Anterior cingulate cortex (tissue), 58 donors: ENCODE measurements at regions not wholly inside any gene's neighbourhood (a gene's known extent, or its start where the extent isn't known, plus 50 kb on each side); places are given as distances from the start of the nearest gene placed in this dataset.

Source experiments
- DNase-seq, 58 donors: peaks; one replicate each; lab custom pipeline; 2025; lab: John Stamatoyannopoulos, UW

DNA sequence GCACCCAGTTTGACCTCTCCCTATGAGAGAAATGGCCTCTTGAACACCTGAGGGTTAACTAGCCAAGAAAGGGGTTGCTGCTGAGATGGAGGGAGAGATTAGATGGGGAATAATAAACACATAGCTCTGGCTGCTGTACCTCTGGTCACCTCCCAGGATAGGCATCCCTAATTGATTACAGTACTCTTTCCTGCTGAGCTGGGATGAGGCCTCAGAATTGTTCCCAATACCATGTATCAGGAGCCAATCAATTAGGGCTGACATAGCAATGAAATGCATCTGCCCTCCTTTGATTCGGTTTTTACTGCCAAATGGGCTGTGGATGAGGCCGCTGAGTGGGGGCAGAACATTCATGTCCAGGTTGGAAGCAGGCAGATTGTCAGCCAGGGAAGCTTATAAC is 339.4 kb upstream of the SLCO3A1 start:
- no peak for DNase-seq

DNA sequence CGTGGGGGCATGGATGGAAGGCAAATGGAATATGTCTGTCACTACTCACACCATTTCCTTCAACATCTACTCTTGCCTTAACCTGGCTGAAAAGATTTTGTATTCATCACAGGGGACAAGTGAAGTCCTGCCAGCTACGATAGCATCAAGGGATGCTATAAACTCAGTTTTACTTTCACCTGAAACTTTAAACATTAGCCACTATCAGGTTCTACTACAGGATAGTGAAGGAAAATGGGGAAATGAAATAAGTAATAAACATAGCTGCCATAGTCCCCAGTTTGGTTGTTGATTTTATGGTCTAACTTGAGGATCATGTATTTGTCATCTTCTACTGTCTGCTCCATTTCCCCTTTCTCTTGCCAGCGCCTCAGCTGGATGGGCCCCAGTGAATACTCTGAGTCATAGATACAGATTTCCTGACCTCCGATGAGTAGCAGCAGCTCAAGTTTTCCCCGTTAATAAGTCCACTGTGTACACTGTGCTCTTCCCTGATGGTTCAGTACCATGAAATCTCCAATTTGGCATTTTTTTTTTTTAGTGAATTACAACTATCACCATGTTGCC is 338.2 kb upstream of the SLCO3A1 start:
- no peak for DNase-seq

DNA sequence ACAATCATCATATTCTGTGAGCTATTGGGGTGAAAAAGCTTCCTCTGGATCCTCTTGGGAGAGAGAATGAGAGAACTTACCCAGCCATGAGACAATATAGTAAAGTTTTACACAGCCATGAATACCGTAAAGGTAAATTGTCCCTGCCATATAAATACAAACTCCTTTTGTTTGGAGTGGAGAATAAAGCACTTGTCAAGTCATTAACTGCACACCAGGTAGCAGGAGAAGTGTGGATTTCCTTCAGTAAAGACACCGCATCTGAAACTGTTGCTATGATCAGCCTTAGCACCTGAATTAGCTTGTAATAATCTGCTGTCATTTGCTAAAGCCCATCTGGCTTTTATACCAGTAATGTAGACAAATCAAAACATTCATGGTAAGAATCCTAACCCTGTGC is 336.6 kb upstream of the SLCO3A1 start:
- DNase-seq: no peak

GRCh38 chr15:91517491-91518200 is 335.9 kb upstream of the SLCO3A1 start:
- DNase-seq: no peak

DNA sequence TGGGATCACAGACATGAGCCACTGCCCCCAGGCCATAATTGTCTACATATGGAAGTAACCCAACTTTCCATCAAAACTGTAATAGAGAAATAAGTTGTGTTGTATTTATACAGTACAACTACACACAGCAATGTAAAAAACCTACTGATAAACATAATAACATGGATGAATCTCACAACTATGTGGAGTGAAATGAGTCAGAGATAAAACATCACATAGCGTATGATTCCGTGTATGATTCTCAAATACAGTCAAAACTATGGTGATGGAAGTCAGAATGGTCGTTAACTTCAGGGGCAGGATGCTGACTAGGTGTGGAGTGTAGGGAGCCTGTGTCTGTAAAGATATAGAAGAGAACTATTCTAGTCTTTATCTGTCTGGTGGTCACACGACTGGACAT is 332.7 kb upstream of the SLCO3A1 start:
- no peak for DNase-seq

DNA sequence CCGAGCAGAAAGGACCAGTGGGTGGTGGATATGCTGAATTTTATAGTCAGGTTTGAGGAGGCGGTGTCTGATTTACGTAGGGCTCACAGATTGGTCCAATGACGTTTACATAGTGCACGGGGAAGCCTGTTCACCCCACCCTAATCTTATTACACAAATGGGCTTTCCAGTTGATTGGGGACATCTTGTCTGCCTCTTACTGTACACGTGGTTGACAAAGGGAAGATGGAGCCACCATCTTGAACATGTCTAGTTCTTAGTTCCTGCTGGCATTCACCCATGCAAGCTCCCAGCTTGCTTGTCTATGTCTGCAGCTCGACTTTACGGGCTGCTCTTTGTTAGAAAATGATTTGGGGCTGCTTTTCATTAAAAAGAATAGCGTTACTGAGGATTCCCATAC is 332.0 kb upstream of the SLCO3A1 start:
- DNase-seq: no peak

DNA sequence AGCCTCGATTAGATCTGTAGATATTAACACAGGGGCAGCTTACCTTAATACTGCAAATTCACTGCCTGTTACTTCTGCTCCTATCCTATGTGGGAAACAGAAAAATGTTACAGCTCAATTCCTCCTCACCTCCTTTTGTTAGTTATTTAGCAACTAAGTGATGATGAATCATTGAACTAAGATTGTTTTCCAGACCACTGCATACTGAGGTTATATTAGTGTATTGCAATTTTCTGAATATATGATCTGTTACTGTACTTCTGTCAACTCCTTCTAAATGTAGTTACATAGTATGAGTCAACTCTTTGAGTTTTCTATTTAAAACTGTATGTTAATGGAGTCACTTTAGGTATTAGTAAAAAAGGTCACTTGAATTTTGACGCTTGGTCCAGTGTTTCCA is 331.5 kb upstream of the SLCO3A1 start:
- DNase-seq: no peak

DNA sequence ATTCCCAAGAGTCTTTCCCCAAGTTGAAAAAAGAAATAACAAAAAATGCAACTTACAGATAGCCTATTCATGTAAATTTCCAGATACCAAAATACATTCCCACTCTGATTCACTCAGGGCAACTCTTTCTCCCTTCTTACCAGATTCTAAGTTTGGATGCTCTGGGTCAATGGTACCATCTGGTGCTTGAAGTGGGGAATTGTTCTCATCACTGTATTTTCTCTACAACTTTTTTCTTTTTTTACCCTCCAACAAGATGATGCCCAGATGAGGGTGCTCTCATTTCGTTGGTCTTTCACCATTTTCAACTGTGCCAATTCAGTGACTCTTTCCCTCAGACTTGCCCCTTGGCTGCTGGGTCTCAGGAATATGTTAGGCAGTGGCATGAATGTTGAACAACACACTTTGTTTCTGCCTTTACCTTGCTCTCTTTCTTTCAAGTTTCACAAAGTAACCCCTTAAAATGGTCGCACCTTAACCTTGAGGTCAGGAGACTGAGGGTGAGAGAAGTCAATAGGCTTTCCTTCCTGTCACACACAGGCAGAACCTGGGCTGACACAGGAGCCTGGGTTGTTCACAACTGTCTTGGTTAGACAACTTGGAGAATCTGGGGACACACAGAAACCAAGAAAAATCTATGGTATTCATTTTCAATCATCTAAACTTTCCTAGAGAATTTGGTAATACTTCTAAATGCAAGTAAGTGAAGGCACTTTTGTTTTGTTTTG is 330.7 kb upstream of the SLCO3A1 start:
- peak in 20 of 58 donors; percentile 1 to 76 (median 16) for DNase-seq

DNA sequence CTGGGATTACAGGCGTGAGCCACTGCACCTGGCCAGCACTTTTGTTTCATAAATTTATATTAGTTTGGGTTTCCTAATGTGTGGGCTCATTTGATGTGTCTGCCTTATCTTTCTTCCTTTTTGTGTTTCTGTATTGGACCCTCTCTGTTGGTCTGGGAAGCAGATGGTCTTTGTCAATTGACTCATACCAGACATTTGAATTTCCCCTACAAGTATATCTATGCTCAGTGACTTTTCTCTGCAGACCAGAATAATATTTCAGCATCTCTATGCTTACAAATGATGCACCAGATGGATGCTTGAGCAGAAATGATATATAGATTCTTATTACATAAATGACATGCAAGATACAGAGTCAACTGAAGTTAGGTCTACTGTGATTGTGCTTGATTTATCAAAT is 329.9 kb upstream of the SLCO3A1 start:
- no peak for DNase-seq

DNA sequence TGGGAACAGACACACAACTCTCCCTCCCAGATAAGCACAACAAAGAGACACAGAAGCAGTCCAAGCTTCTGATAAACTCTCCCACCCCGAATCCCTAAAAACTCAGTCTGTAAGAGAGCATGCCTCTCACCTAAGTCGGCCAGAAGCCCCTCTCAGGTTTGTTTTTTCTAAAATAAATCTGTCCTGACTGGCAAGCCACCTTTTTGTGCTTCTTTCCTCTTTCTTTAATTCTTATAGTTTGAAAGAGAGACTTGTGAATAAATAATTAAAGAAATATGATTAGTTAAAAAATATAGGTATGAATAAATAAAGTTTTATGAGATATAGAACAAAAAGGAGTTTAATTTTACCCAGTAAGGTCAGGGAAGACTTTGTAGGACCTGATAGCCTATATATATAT is 329.0 kb upstream of the SLCO3A1 start:
- no peak for DNase-seq

DNA sequence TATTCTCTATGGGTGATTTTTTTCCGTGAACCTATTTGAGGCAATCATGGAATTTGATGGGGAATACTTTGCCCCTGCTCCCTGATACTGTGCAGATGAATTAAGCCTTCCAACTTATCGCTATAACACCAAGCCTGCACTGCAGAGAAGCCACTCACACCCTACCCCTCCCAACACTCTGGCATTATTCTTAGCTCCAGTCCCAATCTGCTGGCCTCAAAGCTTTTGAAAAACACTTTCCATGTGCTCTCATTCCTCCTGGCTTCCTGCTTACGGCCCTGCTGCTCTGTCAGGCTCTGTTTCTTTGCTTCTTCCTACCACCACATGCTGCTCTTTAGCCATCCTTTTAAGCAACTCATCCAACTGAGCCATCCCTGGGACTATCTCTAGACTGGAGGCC is 327.8 kb upstream of the SLCO3A1 start:
- DNase-seq: no peak

GRCh38 chr15:91526424-91526823 is 327.1 kb upstream of the SLCO3A1 start:
- no peak for DNase-seq

DNA sequence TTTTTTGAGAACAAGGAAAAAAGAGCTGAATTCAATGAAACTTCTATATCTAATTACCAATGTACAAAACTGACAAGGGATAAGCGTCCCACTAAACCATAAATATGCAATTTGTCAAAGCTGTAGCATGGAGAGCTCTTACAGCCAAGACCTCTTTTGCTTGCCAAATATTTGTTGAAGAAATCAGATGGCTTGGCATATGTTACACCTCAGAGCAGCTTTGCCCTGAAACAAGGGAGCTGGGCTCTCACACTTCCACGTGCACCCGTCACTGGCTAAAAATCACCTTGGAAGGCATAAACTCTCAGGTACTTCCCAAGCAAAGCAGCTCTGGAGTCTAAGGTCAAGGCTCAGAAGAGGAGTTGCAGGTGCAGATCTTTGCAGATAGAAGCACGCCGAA is 324.7 kb upstream of the SLCO3A1 start:
- DNase-seq: no peak

GRCh38 chr15:91529534-91529933 is 324.0 kb upstream of the SLCO3A1 start:
- no peak for DNase-seq

- DNase-seq: no peak
These were observed 323.2 kb upstream of the SLCO3A1 start for GRCh38 chr15:91530279-91530678.

DNA sequence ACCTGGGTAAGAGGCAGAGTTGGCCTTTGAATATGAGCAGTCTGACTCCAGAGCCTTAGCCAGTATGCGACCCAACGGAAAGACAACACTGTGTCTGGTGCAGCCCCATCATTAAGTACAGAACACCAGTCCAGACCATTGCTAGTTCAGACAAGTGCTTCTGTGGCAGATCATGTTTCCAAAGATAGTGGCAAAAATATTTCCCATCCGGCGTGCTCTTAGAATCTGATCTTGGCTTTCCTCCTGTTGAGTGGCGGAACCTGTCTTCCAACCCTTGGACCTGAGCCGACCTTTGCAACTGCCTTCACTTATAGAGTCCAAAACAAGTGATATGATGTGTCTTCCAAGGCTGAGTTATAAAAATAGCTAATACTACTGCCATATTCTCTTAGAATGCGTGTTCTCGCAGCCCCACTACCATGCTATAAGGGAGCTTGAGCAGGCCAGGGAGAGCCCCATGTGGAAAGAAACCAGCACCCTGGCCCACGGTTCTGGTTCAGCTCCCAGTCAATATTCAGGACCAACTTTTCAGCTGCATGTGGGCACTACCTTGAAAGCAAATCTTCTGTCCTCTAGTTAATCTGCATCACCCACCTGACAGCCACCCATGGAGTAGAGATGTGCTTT is 322.4 kb upstream of the SLCO3A1 start:
- no peak for DNase-seq

DNA sequence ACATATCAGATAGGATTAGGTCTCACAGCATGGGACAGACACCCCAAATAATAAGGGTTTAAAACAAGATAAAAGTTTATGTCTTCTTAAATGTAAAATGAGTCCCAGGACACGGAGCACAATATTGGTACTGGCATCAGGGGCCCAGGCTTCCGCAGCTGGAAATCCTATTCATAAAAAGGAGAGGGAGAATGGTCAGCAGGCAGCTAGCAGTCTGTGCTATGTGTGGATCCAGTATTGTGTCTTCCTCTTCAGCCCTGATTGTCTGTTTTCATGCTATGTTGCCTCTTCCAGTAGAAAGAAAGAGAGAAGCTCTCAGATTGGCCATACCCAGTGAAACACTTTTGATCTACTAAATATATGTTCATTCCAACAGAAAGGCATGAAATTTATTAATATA is 319.3 kb upstream of the SLCO3A1 start:
- peak in 2 of 58 donors; percentile 11 to 17 for DNase-seq

- DNase-seq: no peak
These were observed 318.5 kb upstream of the SLCO3A1 start for GRCh38 chr15:91534976-91535375.

GRCh38 chr15:91535856-91536500 is 317.5 kb upstream of the SLCO3A1 start:
- no peak for DNase-seq

DNA sequence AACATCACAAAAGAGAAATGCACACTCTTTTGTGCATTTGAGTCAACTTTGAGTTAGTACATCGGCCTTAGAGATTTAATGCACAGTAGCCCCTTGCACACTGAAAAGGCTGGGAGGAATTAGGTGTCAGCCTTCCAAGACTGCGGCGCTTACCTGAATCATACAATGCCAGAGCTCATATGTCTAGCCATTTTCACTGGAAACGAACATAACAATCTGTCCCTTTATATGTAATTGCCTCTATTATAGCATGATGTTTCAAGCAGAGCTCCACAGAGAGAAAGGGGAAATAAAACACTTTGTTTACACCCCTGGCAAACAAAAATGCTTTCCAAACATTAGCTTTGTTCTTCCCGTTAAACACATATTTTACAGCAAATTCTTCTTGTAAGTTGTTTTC is 315.7 kb upstream of the SLCO3A1 start:
- no peak for DNase-seq

GRCh38 chr15:91538782-91539181 is 314.7 kb upstream of the SLCO3A1 start:
- DNase-seq: no peak
